Endothelial cell of umbilical vein (primary cell): ENCODE measurements at regions not wholly inside any gene's neighbourhood (a gene's known extent, or its start where the extent isn't known, plus 50 kb on each side); places are given as distances from the start of the nearest gene placed in this dataset.

Experiments used
- BruUV-seq: library from RNA; stranded (reverse); fragments of 400-500 nt; replicated peaks from 2 replicates; lab custom pipeline; 2021; lab: Mats Ljungman, UMichigan
- CTCF ChIA-PET: fragments of 300-600, 350-600 bp; sonication (Branson Sonifier 250); formaldehyde crosslinking; loops from one replicate; lab custom pipeline; 2021; ENCODE audit warnings: antibody characterized with exemption, inconsistent platforms; lab: Charles Lee
- POLR2A ChIA-PET: fragments of 300-600, 350-600 bp; sonication (Branson Sonifier 250); formaldehyde crosslinking; loops from one replicate; lab custom pipeline; 2021; ENCODE audit warnings: antibody characterized with exemption, inconsistent platforms; lab: Charles Lee
- DNase-seq: peaks from one replicate; pipeline ENCODE4 v3.0.0-alpha.2; 2011; ENCODE audit warnings: low read depth, low spot score
- FAIRE-seq: peaks from 2 replicates; lab custom pipeline; 2011; peaks lifted over from hg19 to GRCh38; lab: Jason Lieb, UNC
- H2AFZ ChIP-seq: 2 replicates; pipeline ENCODE4 v1.6.0; 2012; ENCODE audit warnings: low read depth, low read length, control low read depth, inconsistent platforms
- H3K27ac ChIP-seq: 2 replicates; pipeline ENCODE4 v1.5.1; 2011; ENCODE audit warnings: low read depth, mild to moderate bottlenecking, control low read depth, low read length, moderate library complexity; ENCODE audit not compliant: insufficient read depth
- H3K27me3 ChIP-seq, 2 experiments: 2 replicates each; pipeline versions ENCODE4 v1.6.0 to v1.6.1; 2011; ENCODE audit warnings: low read length in 2 of 2, mixed read lengths in 1 of 2; ENCODE audit not compliant: control insufficient read depth in 2 of 2, insufficient read depth in 2 of 2
- H3K36me3 ChIP-seq, 2 experiments: 2 replicates in 1 of 2; 3 replicates in 1 of 2; pipeline ENCODE4 v1.5.1; 2011; ENCODE audit warnings: low read length in 2 of 2, mild to moderate bottlenecking in 1 of 2, moderate library complexity in 1 of 2; ENCODE audit not compliant: control insufficient read depth in 2 of 2, insufficient read depth in 2 of 2; ENCODE audit errors: extremely low read depth in 1 of 2
- H3K4me1 ChIP-seq: 3 replicates; pipeline ENCODE4 v1.5.1; 2011; ENCODE audit warnings: mild to moderate bottlenecking, low read length; ENCODE audit not compliant: control insufficient read depth, insufficient read depth; ENCODE audit errors: extremely low read depth
- H3K4me2 ChIP-seq: 2 replicates; pipeline ENCODE4 v1.6.1; 2011; ENCODE audit warnings: low read length, control low read depth, mixed read lengths; ENCODE audit not compliant: insufficient read depth
- H3K4me3 ChIP-seq, 3 experiments: fragments of 200-600 bp in 1 of 3; sonication (generic), shearing (Covaris generic) in 1 of 3; replicated peaks in 1 of 3; 2 replicates each; pipeline ENCODE4 v1.5.1; 2011 to 2016; ENCODE audit warnings: control low read depth in 3 of 3, low read length in 3 of 3, mild to moderate bottlenecking in 2 of 3, inconsistent platforms in 1 of 3, low read depth in 1 of 3, moderate library complexity in 1 of 3; ENCODE audit not compliant: insufficient read depth in 1 of 3
- H3K79me2 ChIP-seq: 2 replicates; pipeline ENCODE4 v1.6.0; 2012; ENCODE audit warnings: low read length, inconsistent platforms; ENCODE audit not compliant: control insufficient read depth, insufficient read depth
- H3K9ac ChIP-seq: replicated peaks from 2 replicates; pipeline ENCODE3; 2011; ENCODE audit warnings: low read length, control low read depth; ENCODE audit not compliant: insufficient read depth; ENCODE audit errors: extremely low read depth
- H3K9me1 ChIP-seq: replicated peaks from 3 replicates; pipeline ENCODE4 v1.6.0; 2011; ENCODE audit warnings: mild to moderate bottlenecking, low read length; ENCODE audit not compliant: control insufficient read depth, insufficient read depth; ENCODE audit errors: extremely low read depth
- H3K9me3 ChIP-seq: replicated peaks from 2 replicates; pipeline ENCODE4 v1.5.1; 2012; ENCODE audit warnings: low read length, inconsistent platforms; ENCODE audit not compliant: control insufficient read depth, insufficient read depth
- H4K20me1 ChIP-seq: replicated peaks from 2 replicates; pipeline ENCODE3; 2011; ENCODE audit warnings: mild to moderate bottlenecking, low read length; ENCODE audit not compliant: control insufficient read depth, insufficient read depth; ENCODE audit errors: extremely low read depth
- EZH2 ChIP-seq: IDR thresholded peaks from 2 replicates; pipeline ENCODE4 v1.6.1; 2012; ENCODE audit warnings: borderline replicate concordance, low read depth, mild to moderate bottlenecking, moderate library complexity, low read length, inconsistent platforms; ENCODE audit not compliant: severe bottlenecking
- FOS ChIP-seq: IDR thresholded peaks from 2 replicates; pipeline ENCODE4 v1.6.1; 2011; ENCODE audit warnings: mild to moderate bottlenecking, low read length, moderate library complexity, borderline replicate concordance; ENCODE audit not compliant: insufficient read depth
- GATA2 ChIP-seq: IDR thresholded peaks from 2 replicates; pipeline ENCODE4 v1.7.0; 2011; ENCODE audit warnings: low read depth, mild to moderate bottlenecking, moderate library complexity, mixed read lengths, low read length; ENCODE audit not compliant: insufficient read length, insufficient read depth
- JUN ChIP-seq: IDR thresholded peaks from 2 replicates; pipeline ENCODE4 v1.6.1; 2011; ENCODE audit warnings: borderline replicate concordance, low read depth; ENCODE audit not compliant: insufficient read length, insufficient read depth
- MYC ChIP-seq: IDR thresholded peaks from one replicate; pipeline ENCODE4 v1.6.1; 2011; ENCODE audit warnings: mild to moderate bottlenecking, low read depth, low read length
- POLR2A ChIP-seq: IDR thresholded peaks from 2 replicates; pipeline ENCODE4 v1.6.1; 2012; ENCODE audit warnings: low read depth, mild to moderate bottlenecking, control low read depth, low read length
- POLR2AphosphoS5 ChIP-seq: IDR thresholded peaks from 2 replicates; pipeline ENCODE4 v1.6.1; 2012; ENCODE audit warnings: low read depth, mild to moderate bottlenecking, control low read depth, low read length, moderate library complexity; ENCODE audit not compliant: insufficient read depth
- dilution Hi-C: fragments of 300-500 bp; cut with MboI; formaldehyde crosslinking; loops from one replicate; pipeline ENCODE4 v1.15.0; 2019; ENCODE audit warnings: low sequenced_read_pairs; ENCODE audit not compliant: extremely low pct_ligation_motif_present
- intact Hi-C: fragments of 100-400 bp; cut with micrococcal nuclease; formaldehyde crosslinking; loops from one replicate; pipeline ENCODE4 v1.10.0; 2022
- TF ChIP-seq, protein P1 (sequence below): IDR thresholded peaks from 2 replicates; pipeline ENCODE4 v1.6.1; 2011; ENCODE audit not compliant: insufficient read depth, insufficient read length
- TF ChIP-seq, protein P2 (sequence below), 2 donors: IDR thresholded peaks; 1 replicate in 1 of 2; 2 replicates in 1 of 2; pipeline ENCODE4 v1.5.1; 2011; ENCODE audit warnings: low read length in 2 of 2, mild to moderate bottlenecking in 2 of 2, moderate library complexity in 2 of 2, control low read depth in 1 of 2, inconsistent platforms in 1 of 2, low read depth in 1 of 2; ENCODE audit not compliant: insufficient read depth in 1 of 2; ENCODE audit errors: extremely low read depth in 1 of 2

DNA sequence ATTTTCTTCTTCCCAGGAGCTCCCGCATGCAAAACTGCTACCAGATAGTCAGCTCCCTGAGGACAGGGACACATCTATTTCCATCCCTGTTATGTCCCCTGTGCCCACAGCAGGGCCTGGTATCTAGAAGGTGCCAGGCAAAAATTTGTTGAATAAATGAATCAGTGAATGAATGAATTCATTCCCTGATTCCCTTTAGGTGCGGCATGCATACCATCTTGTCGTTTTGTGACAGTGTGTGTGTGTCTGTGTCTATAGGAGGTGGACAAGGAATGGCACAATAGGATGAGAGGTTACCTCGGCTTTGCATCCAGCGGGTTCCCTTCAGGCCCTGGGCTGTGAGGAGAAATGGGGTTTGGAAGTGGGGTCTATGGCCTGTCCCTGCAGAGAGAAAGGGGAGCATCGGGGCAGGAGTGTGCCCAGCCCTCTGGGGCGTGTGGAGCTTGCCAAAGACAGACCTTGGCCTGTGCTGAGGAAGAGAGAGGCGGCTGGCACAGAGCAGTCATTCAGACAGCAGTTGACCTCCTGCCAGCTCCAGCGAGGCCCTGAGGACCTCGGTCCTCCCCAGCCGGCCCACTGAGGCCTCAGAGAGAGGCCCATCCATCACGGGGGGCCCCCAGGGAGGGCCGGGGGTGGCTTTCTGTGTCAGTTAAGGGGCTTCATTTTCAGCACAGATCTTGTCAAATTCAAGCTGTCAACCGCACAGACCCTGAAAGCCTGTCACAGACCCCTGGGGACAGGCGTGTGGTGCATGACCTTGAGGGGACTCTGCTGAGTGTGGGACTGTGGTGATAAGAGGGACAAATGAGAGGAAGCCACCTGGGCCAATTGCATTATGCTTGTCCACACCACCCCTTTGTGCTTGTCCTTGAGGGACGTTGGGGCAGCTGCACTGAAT is 125.9 kb upstream of the CXCR4 start:
- dilution Hi-C loops = no loop called here
- Histone ChIP-seq H3K4me3 (no peak overlapping the region), H3K27me3 (peaks cover 0 to under 1% of the 10 kb centered on the region in 2 experiments), H3K4me2 (no peak overlapping the region), H3K9me3 (no peaks in the 10 kb centered on the region), H3K36me3 (no peaks in the 10 kb centered on the region), H3K9me1 (no peaks in the 10 kb centered on the region), H3K4me1 (peaks cover 39% of the 10 kb centered on the region), H3K9ac (no peak overlapping the region), H2AFZ (no peak overlapping the region), H4K20me1 (no peaks in the 10 kb centered on the region), H3K27ac (no peak overlapping the region), H3K79me2 (no peaks in the 10 kb centered on the region)
- intact Hi-C loops = no loop called here
- ChIA-PET CTCF (no interaction called here), POLR2A (no interaction called here)
- TF ChIP-seq EZH2 (no peak), POLR2AphosphoS5 (no peak), FOS (no peak), JUN (no peak), GATA2 (no peak), MYC (no peak), POLR2A (no peak)
- TF ChIP-seq, protein P1, sequence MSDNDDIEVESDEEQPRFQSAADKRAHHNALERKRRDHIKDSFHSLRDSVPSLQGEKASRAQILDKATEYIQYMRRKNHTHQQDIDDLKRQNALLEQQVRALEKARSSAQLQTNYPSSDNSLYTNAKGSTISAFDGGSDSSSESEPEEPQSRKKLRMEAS = no peak
- TF ChIP-seq, protein P2, sequence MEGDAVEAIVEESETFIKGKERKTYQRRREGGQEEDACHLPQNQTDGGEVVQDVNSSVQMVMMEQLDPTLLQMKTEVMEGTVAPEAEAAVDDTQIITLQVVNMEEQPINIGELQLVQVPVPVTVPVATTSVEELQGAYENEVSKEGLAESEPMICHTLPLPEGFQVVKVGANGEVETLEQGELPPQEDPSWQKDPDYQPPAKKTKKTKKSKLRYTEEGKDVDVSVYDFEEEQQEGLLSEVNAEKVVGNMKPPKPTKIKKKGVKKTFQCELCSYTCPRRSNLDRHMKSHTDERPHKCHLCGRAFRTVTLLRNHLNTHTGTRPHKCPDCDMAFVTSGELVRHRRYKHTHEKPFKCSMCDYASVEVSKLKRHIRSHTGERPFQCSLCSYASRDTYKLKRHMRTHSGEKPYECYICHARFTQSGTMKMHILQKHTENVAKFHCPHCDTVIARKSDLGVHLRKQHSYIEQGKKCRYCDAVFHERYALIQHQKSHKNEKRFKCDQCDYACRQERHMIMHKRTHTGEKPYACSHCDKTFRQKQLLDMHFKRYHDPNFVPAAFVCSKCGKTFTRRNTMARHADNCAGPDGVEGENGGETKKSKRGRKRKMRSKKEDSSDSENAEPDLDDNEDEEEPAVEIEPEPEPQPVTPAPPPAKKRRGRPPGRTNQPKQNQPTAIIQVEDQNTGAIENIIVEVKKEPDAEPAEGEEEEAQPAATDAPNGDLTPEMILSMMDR (IDR thresholded peaks at IDR 0.05; ENCODE audit: extremely low read depth in 1 of 2, insufficient read depth in 1 of 2, low read depth in 1 of 2, low read length in 2 of 2) = no peak
- DNase-seq (no peak), FAIRE-seq (no peak)
- no TSS peak for BruUV-seq
